Mammary epithelial cell (primary cell): ENCODE measurements at regions not wholly inside any gene's neighbourhood (a gene's known extent, or its start where the extent isn't known, plus 50 kb on each side); places are given as distances from the start of the nearest gene placed in this dataset.

Experiments
- EZH2 ChIP-seq: IDR thresholded peaks from 2 replicates; pipeline ENCODE4 v1.6.1; 2012; ENCODE audit warnings: low read length, inconsistent platforms, borderline replicate concordance
- TF ChIP-seq, protein P1 (sequence below), 2 donors: IDR thresholded peaks in 1 of 2; conservative IDR thresholded peaks in 1 of 2; 2 replicates each; pipeline ENCODE4 v1.5.1; 2011 to 2012; ENCODE audit warnings: inconsistent platforms in 2 of 2, low read length in 2 of 2, mild to moderate bottlenecking in 2 of 2, control low read depth in 1 of 2, low read depth in 1 of 2; ENCODE audit not compliant: insufficient read depth in 1 of 2; ENCODE audit errors: extremely low read depth in 1 of 2

DNA sequence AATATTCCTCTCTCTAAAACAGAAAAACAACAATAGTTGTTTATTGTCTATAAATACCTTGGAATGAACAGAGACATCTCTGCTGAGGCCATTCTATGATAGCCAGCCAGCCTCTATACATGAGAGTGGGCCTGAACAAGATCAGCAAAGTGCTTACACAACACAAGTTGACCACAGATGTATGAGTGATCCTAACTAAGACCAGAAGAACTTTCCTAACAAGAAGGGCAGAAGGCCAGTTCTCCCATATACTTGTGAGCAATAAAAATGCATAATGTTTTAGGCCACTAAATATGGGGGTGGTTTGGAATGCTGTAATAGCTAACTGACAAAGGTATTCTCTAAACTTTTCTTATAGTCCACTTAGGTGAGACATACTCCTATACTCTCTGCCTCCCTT is 345.7 kb downstream of the SPATA31D1 start:
- TF ChIP-seq, protein P1, sequence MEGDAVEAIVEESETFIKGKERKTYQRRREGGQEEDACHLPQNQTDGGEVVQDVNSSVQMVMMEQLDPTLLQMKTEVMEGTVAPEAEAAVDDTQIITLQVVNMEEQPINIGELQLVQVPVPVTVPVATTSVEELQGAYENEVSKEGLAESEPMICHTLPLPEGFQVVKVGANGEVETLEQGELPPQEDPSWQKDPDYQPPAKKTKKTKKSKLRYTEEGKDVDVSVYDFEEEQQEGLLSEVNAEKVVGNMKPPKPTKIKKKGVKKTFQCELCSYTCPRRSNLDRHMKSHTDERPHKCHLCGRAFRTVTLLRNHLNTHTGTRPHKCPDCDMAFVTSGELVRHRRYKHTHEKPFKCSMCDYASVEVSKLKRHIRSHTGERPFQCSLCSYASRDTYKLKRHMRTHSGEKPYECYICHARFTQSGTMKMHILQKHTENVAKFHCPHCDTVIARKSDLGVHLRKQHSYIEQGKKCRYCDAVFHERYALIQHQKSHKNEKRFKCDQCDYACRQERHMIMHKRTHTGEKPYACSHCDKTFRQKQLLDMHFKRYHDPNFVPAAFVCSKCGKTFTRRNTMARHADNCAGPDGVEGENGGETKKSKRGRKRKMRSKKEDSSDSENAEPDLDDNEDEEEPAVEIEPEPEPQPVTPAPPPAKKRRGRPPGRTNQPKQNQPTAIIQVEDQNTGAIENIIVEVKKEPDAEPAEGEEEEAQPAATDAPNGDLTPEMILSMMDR (conservative IDR thresholded peaks at IDR 0.05 in 1 of 2, IDR thresholded peaks at IDR 0.05 in 1 of 2; ENCODE audit: extremely low read depth in 1 of 2, insufficient read depth in 1 of 2, low read depth in 1 of 2, low read length in 2 of 2) = no peak
- no peak for TF ChIP-seq EZH2
